GM21526 (cell line): ENCODE measurements at regions not wholly inside any gene's neighbourhood (a gene's known extent, or its start where the extent isn't known, plus 50 kb on each side); places are given as distances from the start of the nearest gene placed in this dataset.
"Not testable (repeated sequence)": the region's sequence is repeated elsewhere in the genome, so short reads cannot be mapped to it uniquely, and the experiment has no call there.

Source experiments
- ATAC-seq: cut with Tn5 transposase; IDR thresholded peaks from one replicate; pipeline ENCODE4 v1.9.1; 2021; ENCODE audit warnings: moderate library complexity; ENCODE audit not compliant: unreplicated experiment, low FRiP score

GRCh38 chr12:66733321-66733720 lies 54.4 kb upstream of the GRIP1 start:
- no peak for ATAC-seq

- ATAC-seq = no peak
These were observed 55.0 kb upstream of the GRIP1 start for GRCh38 chr12:66733839-66734238.

- no peak for ATAC-seq
These were observed 56.4 kb upstream of the GRIP1 start for GRCh38 chr12:66735275-66735674.

- ATAC-seq = no peak
These were observed 58.1 kb upstream of the GRIP1 start for GRCh38 chr12:66736931-66737330.

GRCh38 chr12:66739266-66739665 lies 60.4 kb upstream of the GRIP1 start:
- no peak for ATAC-seq

GRCh38 chr12:66739940-66740651 lies 61.2 kb upstream of the GRIP1 start:
- ATAC-seq = no peak

GRCh38 chr12:66740732-66741131 lies 61.9 kb upstream of the GRIP1 start:
- ATAC-seq = no peak

GRCh38 chr12:66741919-66742318 lies 63.0 kb upstream of the GRIP1 start:
- no peak for ATAC-seq

GRCh38 chr12:66742508-66743367 lies 63.9 kb upstream of the GRIP1 start:
- ATAC-seq = no peak

GRCh38 chr12:66744461-66744860 lies 65.6 kb upstream of the GRIP1 start:
- no peak for ATAC-seq

GRCh38 chr12:66744956-66745383 lies 66.1 kb upstream of the GRIP1 start:
- ATAC-seq = no peak

- ATAC-seq = no peak
These were observed 67.8 kb upstream of the GRIP1 start for GRCh38 chr12:66746489-66747201.

- ATAC-seq = no peak
These were observed 72.7 kb upstream of the GRIP1 start for GRCh38 chr12:66751432-66752113.

- ATAC-seq = no peak
These were observed 74.9 kb upstream of the GRIP1 start for GRCh38 chr12:66753810-66754209.

GRCh38 chr12:66755727-66756395 lies 77.0 kb upstream of the GRIP1 start:
- no peak for ATAC-seq

GRCh38 chr12:66756631-66757030 lies 77.8 kb upstream of the GRIP1 start:
- no peak for ATAC-seq

- ATAC-seq = not testable (repeated sequence)
These were observed 81.2 kb upstream of the GRIP1 start for GRCh38 chr12:66760122-66760521.

- ATAC-seq = no peak
These were observed 84.6 kb upstream of the GRIP1 start for GRCh38 chr12:66763467-66763866.

- ATAC-seq = no peak
These were observed 86.3 kb upstream of the GRIP1 start for GRCh38 chr12:66765204-66765603.

- no peak for ATAC-seq
These were observed 88.7 kb upstream of the GRIP1 start for GRCh38 chr12:66767536-66767935.
